ENCODE measurements at regions not wholly inside any gene's neighbourhood (a gene's known extent, or its start where the extent isn't known, plus 50 kb on each side); places are given as distances from the start of the nearest gene placed in this dataset.

- no peaks in the 10 kb centered on the region for H3K36me3 Mint-ChIP-seq (ENCODE audit: low read depth)
Measured at GRCh38 chr9:79034583-79034982, 537.2 kb upstream of the TLE4 start.

GRCh38 chr9:79037338-79037737 is 534.4 kb upstream of the TLE4 start:
- DNase-seq = no peak
- H3K36me3 Mint-ChIP-seq (ENCODE audit: low read depth) = no peaks in the 10 kb centered on the region
- H3K27me3 Mint-ChIP-seq = no peaks in the 10 kb centered on the region
- H3K9me3 Mint-ChIP-seq = no peaks in the 10 kb centered on the region
- no peaks in the 10 kb centered on the region for H3K4me1 Mint-ChIP-seq (ENCODE audit: low read depth)
- no peak overlapping the region for H3K4me3 Mint-ChIP-seq
- no peak overlapping the region for H3K27ac Mint-ChIP-seq

More at GRCh38 chr9:79034583-79034982, 537.2 kb upstream of the TLE4 start:
- Mint-ChIP-seq H3K4me1 (ENCODE audit: low read depth) (no peaks in the 10 kb centered on the region), H3K27ac (no peak overlapping the region), H3K4me3 (no peak overlapping the region), H3K9me3 (no peaks in the 10 kb centered on the region), H3K27me3 (no peaks in the 10 kb centered on the region)
- DNase-seq = no peak

DNA sequence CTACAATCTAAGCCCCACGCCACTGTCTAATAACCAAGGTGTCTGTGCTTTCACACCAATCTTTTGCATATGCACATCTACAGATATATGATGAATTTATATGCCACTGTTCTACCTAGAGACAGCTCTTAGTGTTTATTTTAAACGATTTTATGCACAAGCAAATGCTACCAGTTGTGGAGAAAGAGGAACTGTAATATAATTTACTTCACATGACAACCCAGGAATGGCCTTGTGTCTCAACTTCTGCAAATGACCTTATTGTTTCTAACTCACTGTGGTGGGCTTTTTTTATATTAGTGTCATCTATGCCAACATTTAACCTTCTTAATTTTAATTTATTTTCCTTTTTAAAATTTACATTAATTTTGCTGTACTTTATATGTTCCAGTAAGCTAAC is 531.1 kb upstream of the TLE4 start:
- DNase-seq = no peak
- Mint-ChIP-seq H3K27me3 (no peaks in the 10 kb centered on the region), H3K9me3 (no peaks in the 10 kb centered on the region), H3K4me3 (no peak overlapping the region), H3K27ac (no peak overlapping the region), H3K36me3 (ENCODE audit: low read depth) (no peaks in the 10 kb centered on the region), H3K4me1 (ENCODE audit: low read depth) (no peaks in the 10 kb centered on the region)

- Mint-ChIP-seq H3K36me3 (ENCODE audit: low read depth) (no peaks in the 10 kb centered on the region), H3K9me3 (no peaks in the 10 kb centered on the region), H3K4me1 (ENCODE audit: low read depth) (no peaks in the 10 kb centered on the region), H3K27me3 (no peaks in the 10 kb centered on the region), H3K27ac (no peak overlapping the region), H3K4me3 (no peak overlapping the region)
- no peak for DNase-seq
Measured at GRCh38 chr9:79041266-79041665, 530.5 kb upstream of the TLE4 start.

GRCh38 chr9:79043916-79044315 is 527.8 kb upstream of the TLE4 start:
- no peaks in the 10 kb centered on the region for H3K9me3 Mint-ChIP-seq
- H3K27me3 Mint-ChIP-seq = no peaks in the 10 kb centered on the region
- no peak overlapping the region for H3K27ac Mint-ChIP-seq
- DNase-seq = no peak
- H3K36me3 Mint-ChIP-seq (ENCODE audit: low read depth) = no peaks in the 10 kb centered on the region
- H3K4me1 Mint-ChIP-seq (ENCODE audit: low read depth) = no peaks in the 10 kb centered on the region
- H3K4me3 Mint-ChIP-seq = no peak overlapping the region

DNA sequence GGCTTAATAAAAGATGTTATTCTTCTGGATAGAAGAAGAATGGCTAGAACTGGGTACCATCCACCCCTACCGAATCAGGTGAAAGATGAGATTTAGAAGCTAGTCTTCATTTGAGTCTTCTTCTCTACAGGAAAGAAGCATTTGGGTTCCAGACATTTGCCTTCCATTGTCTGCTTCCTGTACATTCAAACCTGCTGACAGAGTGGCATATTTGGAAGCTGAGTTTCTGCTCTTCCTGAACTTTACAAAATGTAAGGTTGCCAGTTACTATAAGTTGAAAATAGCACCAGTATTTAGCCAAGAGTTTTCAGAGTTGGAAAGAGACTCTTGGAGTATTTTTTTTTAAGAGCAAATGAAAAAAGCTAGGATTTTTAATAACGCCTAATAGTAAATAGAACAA is 525.4 kb upstream of the TLE4 start:
- no peak overlapping the region for H3K27ac Mint-ChIP-seq
- no peak overlapping the region for H3K4me3 Mint-ChIP-seq
- H3K36me3 Mint-ChIP-seq (ENCODE audit: low read depth) = no peaks in the 10 kb centered on the region
- H3K4me1 Mint-ChIP-seq (ENCODE audit: low read depth) = no peaks in the 10 kb centered on the region
- DNase-seq = no peak
- no peaks in the 10 kb centered on the region for H3K27me3 Mint-ChIP-seq
- H3K9me3 Mint-ChIP-seq = no peaks in the 10 kb centered on the region

- H3K27ac Mint-ChIP-seq = no peak overlapping the region
Measured at GRCh38 chr9:79049371-79049770, 522.4 kb upstream of the TLE4 start.

DNA sequence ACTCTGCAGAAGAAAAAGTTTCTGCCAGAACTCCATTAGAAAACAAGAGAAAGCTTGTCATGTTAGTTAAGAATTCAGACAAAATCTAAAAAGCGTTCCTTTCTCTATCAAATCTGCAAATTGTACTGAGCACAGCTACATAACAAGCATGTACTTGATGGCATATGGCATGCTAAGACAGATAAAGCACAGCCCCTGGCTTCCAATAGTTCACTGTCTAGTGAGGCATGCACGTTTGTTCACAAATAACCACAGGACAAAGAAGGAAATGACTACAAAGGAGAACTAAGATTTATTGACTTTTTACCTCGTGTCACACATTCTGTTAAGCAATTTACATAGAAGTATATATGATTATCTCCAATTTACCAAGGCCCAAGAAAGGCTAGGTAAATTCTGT is 518.2 kb upstream of the TLE4 start:
- DNase-seq = no peak
- H3K4me1 Mint-ChIP-seq (ENCODE audit: low read depth) = no peaks in the 10 kb centered on the region
- no peaks in the 10 kb centered on the region for H3K27me3 Mint-ChIP-seq
- no peaks in the 10 kb centered on the region for H3K9me3 Mint-ChIP-seq
- H3K4me3 Mint-ChIP-seq = no peak overlapping the region
- no peaks in the 10 kb centered on the region for H3K36me3 Mint-ChIP-seq (ENCODE audit: low read depth)
- no peak overlapping the region for H3K27ac Mint-ChIP-seq

More at GRCh38 chr9:79049371-79049770, 522.4 kb upstream of the TLE4 start:
- H3K9me3 Mint-ChIP-seq = no peaks in the 10 kb centered on the region
- no peak for DNase-seq
- no peaks in the 10 kb centered on the region for H3K36me3 Mint-ChIP-seq (ENCODE audit: low read depth)
- H3K4me3 Mint-ChIP-seq = no peak overlapping the region
- H3K4me1 Mint-ChIP-seq (ENCODE audit: low read depth) = no peaks in the 10 kb centered on the region
- H3K27me3 Mint-ChIP-seq = no peaks in the 10 kb centered on the region

GRCh38 chr9:79054500-79054899 is 517.3 kb upstream of the TLE4 start:
- Mint-ChIP-seq H3K27me3 (no peaks in the 10 kb centered on the region), H3K4me3 (no peak overlapping the region), H3K27ac (no peak overlapping the region), H3K36me3 (ENCODE audit: low read depth) (no peaks in the 10 kb centered on the region), H3K9me3 (no peaks in the 10 kb centered on the region), H3K4me1 (ENCODE audit: low read depth) (no peaks in the 10 kb centered on the region)
- no peak for DNase-seq

- no peak for DNase-seq
- H3K9me3 Mint-ChIP-seq = no peaks in the 10 kb centered on the region
- H3K27me3 Mint-ChIP-seq = no peaks in the 10 kb centered on the region
- no peak overlapping the region for H3K4me3 Mint-ChIP-seq
- no peaks in the 10 kb centered on the region for H3K4me1 Mint-ChIP-seq (ENCODE audit: low read depth)
- H3K36me3 Mint-ChIP-seq (ENCODE audit: low read depth) = no peaks in the 10 kb centered on the region
- H3K27ac Mint-ChIP-seq = no peak overlapping the region
Measured at GRCh38 chr9:79056041-79056440, 515.7 kb upstream of the TLE4 start.

DNA sequence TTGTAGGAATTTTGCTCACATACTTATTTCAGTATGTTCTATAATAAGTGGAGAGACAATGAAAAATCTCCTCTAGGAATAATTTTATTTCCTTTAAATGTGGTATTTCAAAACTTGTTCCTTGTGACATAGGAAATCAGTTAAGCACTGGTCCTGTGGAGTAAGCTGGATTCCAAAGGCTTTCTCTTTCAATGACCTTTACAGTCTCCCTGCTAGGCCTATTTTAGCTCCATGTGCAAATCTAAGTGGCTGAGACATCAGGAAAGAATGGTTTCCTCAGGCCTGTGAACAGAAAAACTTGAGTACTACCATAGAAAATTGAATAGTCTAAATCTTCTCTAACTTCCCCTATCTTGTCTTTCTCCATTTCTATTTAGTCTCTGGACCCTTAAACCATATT is 514.2 kb upstream of the TLE4 start:
- DNase-seq = no peak
- Mint-ChIP-seq H3K4me3 (no peak overlapping the region), H3K9me3 (no peaks in the 10 kb centered on the region), H3K4me1 (ENCODE audit: low read depth) (no peaks in the 10 kb centered on the region), H3K27me3 (no peaks in the 10 kb centered on the region), H3K36me3 (ENCODE audit: low read depth) (no peaks in the 10 kb centered on the region), H3K27ac (no peak overlapping the region)

DNA sequence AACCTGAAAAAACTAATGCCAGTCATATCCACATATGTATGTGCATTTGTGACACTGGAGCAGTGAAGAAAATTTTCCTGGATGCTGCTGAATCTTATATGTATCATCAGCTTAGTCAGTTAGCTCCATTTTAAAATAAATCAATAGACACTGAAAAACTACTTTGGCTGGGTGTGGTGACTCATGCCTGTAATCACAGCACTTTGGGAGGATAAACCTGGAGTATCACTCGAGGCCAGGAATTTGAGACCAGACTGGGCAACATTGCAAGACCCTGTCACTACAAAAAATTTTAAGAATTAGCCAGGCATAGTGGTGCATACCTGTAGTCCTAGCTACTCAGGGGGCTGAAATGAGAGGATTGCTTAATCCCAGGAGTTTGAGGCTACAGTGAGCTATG is 511.0 kb upstream of the TLE4 start:
- Mint-ChIP-seq H3K36me3 (ENCODE audit: low read depth) (no peaks in the 10 kb centered on the region), H3K4me3 (no peak overlapping the region), H3K27me3 (no peaks in the 10 kb centered on the region), H3K9me3 (no peaks in the 10 kb centered on the region), H3K4me1 (ENCODE audit: low read depth) (no peaks in the 10 kb centered on the region), H3K27ac (no peak overlapping the region)
- DNase-seq = no peak

GRCh38 chr9:79061752-79062616 is 509.8 kb upstream of the TLE4 start:
- Mint-ChIP-seq H3K9me3 (no peaks in the 10 kb centered on the region), H3K36me3 (ENCODE audit: low read depth) (no peaks in the 10 kb centered on the region), H3K4me1 (ENCODE audit: low read depth) (no peaks in the 10 kb centered on the region), H3K27ac (no peak overlapping the region), H3K27me3 (no peaks in the 10 kb centered on the region), H3K4me3 (no peak overlapping the region)
- no peak for DNase-seq

DNA sequence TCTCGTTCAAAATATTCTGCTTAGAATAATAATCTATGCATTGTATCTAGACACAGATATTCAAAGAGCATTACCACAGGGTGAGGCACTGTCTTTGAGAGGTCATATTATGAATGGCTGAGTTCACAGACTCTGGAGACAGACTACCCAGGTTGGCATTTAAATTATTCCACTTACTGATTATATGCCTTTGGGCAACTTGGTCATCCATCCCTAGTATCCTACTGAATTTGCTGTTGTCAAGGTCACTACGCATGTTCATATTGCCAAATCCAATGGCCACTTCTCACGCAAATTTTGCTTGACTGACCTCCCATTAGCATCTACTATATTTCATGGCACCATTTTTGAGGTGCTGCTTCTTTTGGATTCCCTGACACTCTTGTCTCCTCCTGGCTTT is 498.6 kb upstream of the TLE4 start:
- Mint-ChIP-seq H3K9me3 (peaks cover 3% of the 10 kb centered on the region), H3K4me1 (ENCODE audit: low read depth) (no peaks in the 10 kb centered on the region), H3K27ac (no peak overlapping the region), H3K36me3 (ENCODE audit: low read depth) (no peaks in the 10 kb centered on the region), H3K27me3 (no peaks in the 10 kb centered on the region), H3K4me3 (no peak overlapping the region)
- no peak for DNase-seq

DNA sequence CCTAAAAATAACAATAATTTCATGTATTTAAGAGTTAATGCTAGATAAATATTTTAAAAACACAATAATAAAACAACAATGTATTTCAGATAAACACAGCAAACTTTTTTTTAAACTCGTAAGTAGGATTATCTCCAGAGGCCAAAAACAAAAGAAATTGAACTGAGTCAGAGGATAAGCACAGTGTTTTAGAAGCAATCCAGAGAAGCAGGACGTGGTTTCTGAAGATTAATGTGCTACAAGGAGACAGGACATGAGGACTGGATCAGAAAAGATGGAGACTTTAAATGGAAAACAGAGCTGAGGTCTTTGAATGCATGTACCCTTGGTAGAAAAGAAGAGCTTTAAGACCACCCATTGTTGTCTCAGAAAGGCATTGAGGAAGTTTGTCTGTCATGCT is 491.2 kb upstream of the TLE4 start:
- Mint-ChIP-seq H3K27me3 (no peaks in the 10 kb centered on the region), H3K4me1 (ENCODE audit: low read depth) (no peaks in the 10 kb centered on the region), H3K9me3 (peaks cover 2% of the 10 kb centered on the region), H3K4me3 (no peak overlapping the region), H3K36me3 (ENCODE audit: low read depth) (no peaks in the 10 kb centered on the region), H3K27ac (no peak overlapping the region)
- DNase-seq = no peak

DNA sequence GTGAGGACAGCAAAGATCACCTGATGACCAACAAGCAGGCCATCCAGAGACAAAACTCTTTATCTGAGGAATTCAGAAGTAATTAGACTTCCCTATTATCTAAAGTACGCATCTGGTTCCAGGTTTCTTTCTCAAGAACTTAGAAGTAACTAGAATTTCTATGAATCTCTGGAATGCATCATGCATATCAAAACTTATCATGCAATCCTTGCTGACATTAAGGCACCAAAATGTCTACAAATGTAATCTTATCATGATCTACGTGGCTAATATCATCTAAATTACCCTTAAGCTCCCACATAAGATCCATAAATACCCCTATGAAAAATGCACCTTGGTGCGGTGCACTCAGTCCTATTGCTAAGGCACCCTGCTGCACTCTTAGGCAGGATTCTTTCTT is 488.1 kb upstream of the TLE4 start:
- no peak overlapping the region for H3K27ac Mint-ChIP-seq
- no peak for DNase-seq
- no peaks in the 10 kb centered on the region for H3K27me3 Mint-ChIP-seq
- H3K4me1 Mint-ChIP-seq (ENCODE audit: low read depth) = no peaks in the 10 kb centered on the region
- peaks cover 7% of the 10 kb centered on the region for H3K9me3 Mint-ChIP-seq
- H3K4me3 Mint-ChIP-seq = no peak overlapping the region
- no peaks in the 10 kb centered on the region for H3K36me3 Mint-ChIP-seq (ENCODE audit: low read depth)
